ENCODE measurements at regions not wholly inside any gene's neighbourhood (a gene's known extent, or its start where the extent isn't known, plus 50 kb on each side); places are given as distances from the start of the nearest gene placed in this dataset.

GRCh38 chr18:45525301-45525700 is 90.0 kb upstream of the SLC14A2 start:
- no peak for FAIRE-seq
- no peak overlapping the region for H2AFZ ChIP-seq (ENCODE audit: control insufficient read depth, low read depth, low read length)
- no TSS peak for BruUV-seq (replicated peaks)
- H3K27me3 ChIP-seq (replicated peaks in 1 of 2; ENCODE audit: control insufficient read depth in 2 of 2, insufficient read depth in 2 of 2, low read length in 1 of 2) = no peaks in the 10 kb centered on the region
- H3K36me3 ChIP-seq (ENCODE audit: control insufficient read depth in 2 of 2, insufficient read depth in 2 of 2, low read length in 1 of 2) = no peaks in the 10 kb centered on the region
- H3K79me2 ChIP-seq (ENCODE audit: control insufficient read depth, insufficient read depth, low read length) = no peaks in the 10 kb centered on the region
- intact Hi-C loops (cut with micrococcal nuclease; ENCODE audit: unreplicated experiment) (no loop called here), in situ Hi-C loops (cut with MboI) (no loop called here)
- SMC1A ChIA-PET (ENCODE audit: uncharacterized antibody, unreplicated experiment) = interaction anchor here (1.3 kb wide), 1 partner anchor 27 kb away, joined by 3 read pairs; no protein-coding TSS in a partner anchor
- no peaks in the 10 kb centered on the region for H4K20me1 ChIP-seq (ENCODE audit: control insufficient read depth, insufficient read depth)
- RAD21 ChIA-PET (ENCODE audit: unreplicated experiment) = no interaction called here
- POLR2A ChIA-PET = no interaction called here
- H3K4me1 ChIP-seq (ENCODE audit: control insufficient read depth, insufficient read depth, low read length) = no peaks in the 10 kb centered on the region
- ATAC-seq = no peak
- no peak overlapping the region for H3K4me3 ChIP-seq
- no peaks in the 10 kb centered on the region for H3K9me3 ChIP-seq (replicated peaks; ENCODE audit: control insufficient read depth, insufficient read depth, low read length)
- no peak for DNase-seq (ENCODE audit: low read depth, low spot score)
- H3K9ac ChIP-seq (ENCODE audit: control insufficient read depth, insufficient read depth, low read length) = no peak overlapping the region
- H3K4me2 ChIP-seq (ENCODE audit: control insufficient read depth, insufficient read depth) = no peak overlapping the region
- H3K27ac ChIP-seq (ENCODE audit: control insufficient read depth, insufficient read depth) = no peak overlapping the region
- no peak for TF ChIP-seq CREB1 (IDR thresholded peaks at IDR 0.05; ENCODE audit: low read depth)
- no peak for TF ChIP-seq FOXM1 (IDR thresholded peaks at IDR 0.05; ENCODE audit: low read depth, low read length)
- TF ChIP-seq KLF5 (IDR thresholded peaks at IDR 0.05; ENCODE audit: partially characterized antibody) = no peak
- no peak for TF ChIP-seq CHD4 (IDR thresholded peaks at IDR 0.05)
- no peak for TF ChIP-seq ZNF207 (IDR thresholded peaks at IDR 0.05; ENCODE audit: borderline replicate concordance)
- TF ChIP-seq, protein P1, sequence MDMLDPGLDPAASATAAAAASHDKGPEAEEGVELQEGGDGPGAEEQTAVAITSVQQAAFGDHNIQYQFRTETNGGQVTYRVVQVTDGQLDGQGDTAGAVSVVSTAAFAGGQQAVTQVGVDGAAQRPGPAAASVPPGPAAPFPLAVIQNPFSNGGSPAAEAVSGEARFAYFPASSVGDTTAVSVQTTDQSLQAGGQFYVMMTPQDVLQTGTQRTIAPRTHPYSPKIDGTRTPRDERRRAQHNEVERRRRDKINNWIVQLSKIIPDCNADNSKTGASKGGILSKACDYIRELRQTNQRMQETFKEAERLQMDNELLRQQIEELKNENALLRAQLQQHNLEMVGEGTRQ (IDR thresholded peaks at IDR 0.05; ENCODE audit: borderline replicate concordance, low read depth, low read length) = no peak
- no peak for TF ChIP-seq GATAD2B (conservative IDR thresholded peaks at IDR 0.05; ENCODE audit: low read depth)
- no peak for TF ChIP-seq BRCA1 (IDR thresholded peaks at IDR 0.05; ENCODE audit: low read depth, low read length)
- no peak for TF ChIP-seq POU2F2 (IDR thresholded peaks at IDR 0.05; ENCODE audit: borderline replicate concordance, low read depth, low read length)
- TF ChIP-seq NFXL1 (IDR thresholded peaks at IDR 0.05; ENCODE audit: borderline replicate concordance) = no peak
- no peak for TF ChIP-seq KDM1A (IDR thresholded peaks at IDR 0.05; ENCODE audit: borderline replicate concordance)
- no peak for TF ChIP-seq IRF4 (IDR thresholded peaks at IDR 0.05; ENCODE audit: low read depth, low read length)
- TF ChIP-seq FOS (IDR thresholded peaks at IDR 0.05; ENCODE audit: borderline replicate concordance, extremely low read depth, insufficient read length) = no peak
- CTCF ChIA-PET = no interaction called here

Measured in GM12878 (cell line).